LNCAP (cell line): ENCODE measurements at regions not wholly inside any gene's neighbourhood (a gene's known extent, or its start where the extent isn't known, plus 50 kb on each side); places are given as distances from the start of the nearest gene placed in this dataset.

Experiments used
- TF ChIP-seq, protein P1 (sequence below): fragments of 450-650 bp; IDR thresholded peaks from 2 replicates; pipeline ENCODE4 v1.5.1; 2017; ENCODE audit warnings: mild to moderate bottlenecking

DNA sequence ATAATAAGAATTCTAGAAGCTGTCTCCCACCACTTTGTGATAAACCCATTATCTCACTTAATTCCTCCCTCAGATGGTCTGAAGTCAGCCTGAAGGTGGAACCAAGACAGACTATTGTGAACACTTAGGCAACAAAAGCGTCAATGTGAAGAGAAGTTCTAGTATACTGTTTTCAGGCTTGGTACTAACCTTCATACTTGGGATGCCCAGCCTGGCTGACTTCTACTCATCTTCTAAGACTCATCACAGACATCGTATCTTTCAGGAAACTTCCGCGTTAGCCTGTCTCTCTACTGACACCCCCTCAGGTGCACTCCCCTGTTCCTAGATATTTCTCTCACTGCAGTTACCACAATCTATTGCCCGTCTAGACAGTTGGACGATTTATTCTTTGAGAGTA, 201.2 kb downstream of the SATB1 start:
- TF ChIP-seq, protein P1, sequence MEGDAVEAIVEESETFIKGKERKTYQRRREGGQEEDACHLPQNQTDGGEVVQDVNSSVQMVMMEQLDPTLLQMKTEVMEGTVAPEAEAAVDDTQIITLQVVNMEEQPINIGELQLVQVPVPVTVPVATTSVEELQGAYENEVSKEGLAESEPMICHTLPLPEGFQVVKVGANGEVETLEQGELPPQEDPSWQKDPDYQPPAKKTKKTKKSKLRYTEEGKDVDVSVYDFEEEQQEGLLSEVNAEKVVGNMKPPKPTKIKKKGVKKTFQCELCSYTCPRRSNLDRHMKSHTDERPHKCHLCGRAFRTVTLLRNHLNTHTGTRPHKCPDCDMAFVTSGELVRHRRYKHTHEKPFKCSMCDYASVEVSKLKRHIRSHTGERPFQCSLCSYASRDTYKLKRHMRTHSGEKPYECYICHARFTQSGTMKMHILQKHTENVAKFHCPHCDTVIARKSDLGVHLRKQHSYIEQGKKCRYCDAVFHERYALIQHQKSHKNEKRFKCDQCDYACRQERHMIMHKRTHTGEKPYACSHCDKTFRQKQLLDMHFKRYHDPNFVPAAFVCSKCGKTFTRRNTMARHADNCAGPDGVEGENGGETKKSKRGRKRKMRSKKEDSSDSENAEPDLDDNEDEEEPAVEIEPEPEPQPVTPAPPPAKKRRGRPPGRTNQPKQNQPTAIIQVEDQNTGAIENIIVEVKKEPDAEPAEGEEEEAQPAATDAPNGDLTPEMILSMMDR = no peak

- TF ChIP-seq, protein P1 = no peak
Measured at GRCh38 chr3:18223571-18223970, 201.6 kb downstream of the SATB1 start.

- TF ChIP-seq, protein P1 = no peak
Measured at GRCh38 chr3:18222686-18223085, 202.5 kb downstream of the SATB1 start.

GRCh38 chr3:18217507-18218174, 207.5 kb downstream of the SATB1 start:
- TF ChIP-seq, protein P1 = no peak

- TF ChIP-seq, protein P1 = no peak
Measured at GRCh38 chr3:18216996-18217395, 208.1 kb downstream of the SATB1 start.

GRCh38 chr3:18215639-18216038, 209.5 kb downstream of the SATB1 start:
- TF ChIP-seq, protein P1 = no peak

DNA sequence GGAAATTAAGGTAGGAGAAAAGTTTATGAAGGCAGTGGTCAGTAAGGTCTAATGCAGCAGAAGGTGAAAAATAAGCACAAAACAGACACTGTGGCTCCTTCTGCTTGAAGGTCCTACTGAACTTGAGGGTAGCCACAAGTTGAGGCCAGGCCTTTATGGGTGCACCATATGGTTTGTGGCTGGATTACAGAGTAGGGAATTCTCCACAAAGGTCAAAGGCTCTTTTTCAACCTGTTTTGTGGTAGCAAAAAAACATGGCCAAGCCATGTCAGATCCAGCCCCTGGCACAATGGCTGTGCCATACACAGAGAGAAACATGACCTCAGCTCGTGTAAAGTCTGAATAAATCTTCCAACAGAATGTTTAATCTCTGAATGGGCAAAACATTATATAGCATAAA, 214.0 kb downstream of the SATB1 start:
- TF ChIP-seq, protein P1 = no peak

GRCh38 chr3:18208856-18209255, 216.3 kb downstream of the SATB1 start:
- TF ChIP-seq, protein P1 = no peak
